GM21786 (cell line): ENCODE measurements at regions not wholly inside any gene's neighbourhood (a gene's known extent, or its start where the extent isn't known, plus 50 kb on each side); places are given as distances from the start of the nearest gene placed in this dataset.
"Not testable (repeated sequence)": the region's sequence is repeated elsewhere in the genome, so short reads cannot be mapped to it uniquely, and the experiment has no call there.

Source experiments
- ATAC-seq: cut with Tn5 transposase; IDR thresholded peaks from one replicate; pipeline ENCODE4 v1.9.1; 2021; ENCODE audit not compliant: unreplicated experiment

- ATAC-seq = no peak
Observed at GRCh38 chr1:184181044-184181443, 129.5 kb downstream of the TSEN15 start.

GRCh38 chr1:184183919-184184318, 132.4 kb downstream of the TSEN15 start:
- ATAC-seq = no peak

DNA sequence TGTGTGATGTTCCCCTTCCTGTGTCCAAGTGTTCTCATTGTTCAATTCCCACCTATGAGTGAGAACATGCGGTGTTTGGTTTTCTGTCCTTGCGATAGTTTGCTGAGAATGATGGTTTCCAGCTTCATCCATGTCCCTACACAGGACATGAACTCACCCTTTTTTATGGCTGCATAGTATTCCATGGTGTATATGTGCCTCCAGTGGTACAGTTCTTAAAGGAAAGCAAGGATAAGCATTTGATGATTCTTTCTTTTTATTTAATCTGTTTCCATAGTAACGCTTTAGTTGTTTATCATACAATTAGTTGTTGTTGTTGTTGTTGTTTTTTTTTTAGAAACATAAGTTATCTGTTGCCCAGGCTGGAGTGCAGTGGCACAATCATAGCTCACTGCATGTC, 133.1 kb downstream of the TSEN15 start:
- ATAC-seq = not testable (repeated sequence)

- ATAC-seq = no peak
Observed at GRCh38 chr1:184185347-184185746, 133.8 kb downstream of the TSEN15 start.

GRCh38 chr1:184186167-184186566, 134.6 kb downstream of the TSEN15 start:
- no peak for ATAC-seq

DNA sequence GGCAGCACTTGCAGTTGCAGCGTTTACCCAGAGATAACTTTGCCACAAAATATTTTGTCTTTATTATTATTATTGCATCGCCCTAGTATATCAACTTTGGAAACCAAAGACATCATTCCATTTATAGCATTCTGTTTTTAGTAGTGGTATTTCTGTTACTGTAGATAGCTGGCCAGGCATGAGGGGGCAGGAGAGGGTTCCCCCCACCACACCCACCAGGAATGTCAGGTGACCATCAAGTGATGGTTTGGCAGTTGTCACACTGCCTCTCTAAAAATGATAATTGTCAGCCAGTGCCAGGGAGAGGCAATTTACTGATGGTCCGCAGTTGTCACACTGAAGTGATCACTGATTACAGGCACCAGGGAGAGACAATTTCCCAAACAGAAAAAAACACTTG, 135.6 kb downstream of the TSEN15 start:
- no peak for ATAC-seq

- ATAC-seq = no peak
Observed at GRCh38 chr1:184188037-184188436, 136.5 kb downstream of the TSEN15 start.

GRCh38 chr1:184189361-184189760, 137.8 kb downstream of the TSEN15 start:
- ATAC-seq = no peak

- ATAC-seq = no peak
Observed at GRCh38 chr1:184190616-184191015, 139.1 kb downstream of the TSEN15 start.

- ATAC-seq = no peak
Observed at GRCh38 chr1:184191181-184191621, 139.7 kb downstream of the TSEN15 start.

- no peak for ATAC-seq
Observed at GRCh38 chr1:184192796-184193195, 141.3 kb downstream of the TSEN15 start.

DNA sequence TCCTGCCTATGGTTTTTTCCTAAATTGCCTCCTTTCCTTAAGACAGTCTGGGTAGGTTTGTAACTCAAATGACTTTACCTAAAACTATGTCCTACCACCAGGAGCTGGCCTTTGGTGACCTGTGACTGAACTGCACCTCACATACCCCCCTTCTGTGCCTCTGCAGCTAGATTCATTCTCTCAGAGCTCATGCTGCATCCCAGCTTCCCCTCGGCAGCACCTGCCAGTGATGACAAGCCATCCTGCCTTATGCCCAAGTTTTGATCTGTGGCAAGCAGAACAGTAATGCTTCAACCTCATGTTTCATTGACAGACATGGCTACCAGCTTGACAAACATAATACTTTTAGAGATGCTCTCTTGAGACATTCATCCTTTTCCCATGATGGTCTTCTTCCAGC, 141.9 kb downstream of the TSEN15 start:
- no peak for ATAC-seq

DNA sequence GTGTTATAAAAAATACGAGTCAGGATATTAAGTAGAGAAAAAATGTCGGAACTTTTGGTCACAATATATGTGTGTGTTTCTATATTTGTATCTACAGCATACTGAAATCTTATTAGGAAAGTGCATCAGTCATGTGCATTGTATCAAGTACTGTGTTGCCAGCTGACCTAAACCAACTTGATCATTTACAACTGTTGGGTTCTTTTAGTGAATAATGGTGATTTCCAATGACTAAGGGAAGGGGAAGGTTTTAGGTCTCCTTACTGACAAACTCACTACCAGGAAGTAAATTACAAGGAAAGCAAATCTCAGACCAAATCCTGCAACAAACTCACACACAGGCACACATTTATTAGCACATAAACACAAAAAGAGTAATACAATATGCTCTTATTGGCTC, 142.7 kb downstream of the TSEN15 start:
- ATAC-seq = no peak

GRCh38 chr1:184195722-184196121, 144.2 kb downstream of the TSEN15 start:
- not testable (repeated sequence) for ATAC-seq

GRCh38 chr1:184197831-184198230, 146.3 kb downstream of the TSEN15 start:
- ATAC-seq = no peak

GRCh38 chr1:184199036-184199435, 147.5 kb downstream of the TSEN15 start:
- no peak for ATAC-seq

GRCh38 chr1:184199438-184200085, 148.0 kb downstream of the TSEN15 start:
- ATAC-seq = no peak

GRCh38 chr1:184208622-184209021, 157.1 kb downstream of the TSEN15 start:
- no peak for ATAC-seq

DNA sequence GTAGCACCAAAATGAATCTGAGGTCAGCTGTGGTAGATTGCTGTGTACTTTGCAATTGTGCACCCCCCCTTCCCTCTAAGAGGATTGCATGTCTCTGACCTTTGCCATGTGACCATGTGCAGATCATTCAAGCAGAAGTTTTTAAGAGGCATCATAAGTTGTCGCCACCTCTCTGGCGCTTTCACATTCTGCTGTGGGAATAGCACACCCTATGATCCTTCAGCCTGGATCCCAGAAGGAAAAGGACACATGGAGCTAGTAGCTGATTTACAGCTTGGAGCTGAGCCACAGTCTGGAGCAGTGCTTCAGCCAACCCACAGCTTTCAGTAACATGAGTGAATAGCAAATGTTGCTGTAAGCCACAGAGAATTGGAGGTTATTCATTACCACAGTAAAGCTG, 158.5 kb downstream of the TSEN15 start:
- ATAC-seq = no peak

DNA sequence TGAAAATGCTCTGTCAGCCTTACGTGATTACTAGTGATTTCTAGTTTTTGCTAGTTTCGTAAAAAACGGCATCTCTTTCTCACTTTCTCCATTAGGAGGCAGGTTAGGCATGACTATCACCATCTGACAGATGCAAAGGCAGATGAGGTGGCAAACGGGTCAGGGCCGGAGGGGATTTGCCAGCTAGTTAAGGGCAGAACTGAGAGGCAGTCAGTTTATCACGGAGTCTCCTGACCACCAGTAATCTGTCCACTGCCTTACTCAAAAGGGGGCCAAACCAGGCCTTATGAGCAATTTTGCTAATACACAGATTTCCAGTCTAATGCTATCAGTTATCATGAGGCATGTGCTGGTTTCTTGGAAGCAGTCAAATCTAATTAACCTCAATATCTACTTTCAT, 159.3 kb downstream of the TSEN15 start:
- ATAC-seq = no peak

DNA sequence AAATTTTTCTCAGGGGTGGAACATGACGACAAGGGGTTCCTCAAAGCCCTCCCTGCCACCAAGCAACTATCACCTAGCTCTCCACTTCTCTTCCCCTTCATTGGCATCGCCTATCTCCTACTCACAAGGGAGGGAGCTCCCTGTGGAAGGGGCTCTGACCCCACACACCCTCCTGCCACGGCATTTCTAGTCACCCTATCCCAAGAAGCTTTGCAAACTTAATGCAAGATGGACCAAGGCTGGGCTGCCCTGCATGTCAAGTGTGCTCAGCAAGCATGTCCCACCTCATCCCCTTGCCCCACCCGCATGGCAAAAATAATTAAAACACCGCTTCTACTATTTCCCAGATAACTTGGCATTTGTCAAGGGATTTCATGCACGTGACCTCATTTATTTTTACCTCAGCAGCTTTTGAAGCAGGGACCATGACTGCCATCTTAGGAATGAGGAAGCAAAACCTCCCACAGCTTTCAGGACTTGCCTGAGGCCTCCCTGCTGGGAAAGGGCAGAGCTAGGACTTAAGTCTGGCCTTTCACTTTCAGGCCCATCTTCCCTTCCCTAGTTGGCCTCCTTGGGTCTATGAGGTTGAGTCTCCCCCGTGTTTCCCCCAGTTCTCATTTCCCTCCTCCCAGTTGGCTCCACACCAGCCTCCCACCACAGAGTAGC, 161.3 kb downstream of the TSEN15 start:
- ATAC-seq = no peak

GRCh38 chr1:184214128-184214527, 162.6 kb downstream of the TSEN15 start:
- no peak for ATAC-seq
